HepG2 (cell line): ENCODE measurements at regions not wholly inside any gene's neighbourhood (a gene's known extent, or its start where the extent isn't known, plus 50 kb on each side); places are given as distances from the start of the nearest gene placed in this dataset.

ENCODE experiments used
- AGO1 ChIP-seq: fragments of 200-400 bp; formaldehyde crosslinking; IDR thresholded peaks from 2 replicates; pipeline ENCODE4 v1.6.1; 2017; ENCODE audit warnings: mild to moderate bottlenecking, low read depth, low read length, moderate library complexity; ENCODE audit not compliant: poor library complexity, severe bottlenecking
- AHDC1 ChIP-seq: sonication (generic); formaldehyde crosslinking; IDR thresholded peaks from 2 replicates; pipeline ENCODE4 v1.5.1; 2020; ENCODE audit warnings: mild to moderate bottlenecking, missing genetic modification reagents, borderline replicate concordance
- ARNTL ChIP-seq: sonication (generic); formaldehyde crosslinking; IDR thresholded peaks from 2 replicates; pipeline ENCODE4 v1.4.0; 2020; ENCODE audit warnings: mild to moderate bottlenecking, missing genetic modification reagents
- JUNB ChIP-seq: sonication (generic); formaldehyde crosslinking; IDR thresholded peaks from 2 replicates; pipeline ENCODE4 v1.8.0; 2022; ENCODE audit warnings: missing genetic modification reagents, mild to moderate bottlenecking, borderline replicate concordance
- TF ChIP-seq, protein P1 (sequence below): fragments of 450-650 bp; IDR thresholded peaks from 2 replicates; pipeline ENCODE4 v1.6.1; 2017; ENCODE audit warnings: mild to moderate bottlenecking

DNA sequence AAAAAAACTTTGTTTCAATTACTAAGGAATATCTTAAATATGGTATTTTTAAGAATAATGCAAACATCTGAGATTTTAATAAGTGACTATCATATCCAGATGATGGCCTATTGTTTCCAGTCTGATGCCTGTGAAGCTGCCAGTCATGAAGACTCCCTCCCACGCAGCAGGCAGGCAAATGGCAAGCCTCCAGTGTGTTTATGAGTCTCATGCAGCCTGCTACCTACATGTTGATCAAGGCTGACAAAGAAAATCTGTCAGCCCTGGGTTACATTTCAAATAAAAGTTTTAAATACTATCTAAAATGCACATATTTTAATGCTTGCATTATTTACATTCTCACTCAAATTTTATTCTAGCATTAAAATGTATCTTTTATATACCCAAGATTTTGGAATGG, 137.6 kb upstream of the RNPC3 start (continued):
- TF ChIP-seq AHDC1, result no peak
- TF ChIP-seq, protein P1, sequence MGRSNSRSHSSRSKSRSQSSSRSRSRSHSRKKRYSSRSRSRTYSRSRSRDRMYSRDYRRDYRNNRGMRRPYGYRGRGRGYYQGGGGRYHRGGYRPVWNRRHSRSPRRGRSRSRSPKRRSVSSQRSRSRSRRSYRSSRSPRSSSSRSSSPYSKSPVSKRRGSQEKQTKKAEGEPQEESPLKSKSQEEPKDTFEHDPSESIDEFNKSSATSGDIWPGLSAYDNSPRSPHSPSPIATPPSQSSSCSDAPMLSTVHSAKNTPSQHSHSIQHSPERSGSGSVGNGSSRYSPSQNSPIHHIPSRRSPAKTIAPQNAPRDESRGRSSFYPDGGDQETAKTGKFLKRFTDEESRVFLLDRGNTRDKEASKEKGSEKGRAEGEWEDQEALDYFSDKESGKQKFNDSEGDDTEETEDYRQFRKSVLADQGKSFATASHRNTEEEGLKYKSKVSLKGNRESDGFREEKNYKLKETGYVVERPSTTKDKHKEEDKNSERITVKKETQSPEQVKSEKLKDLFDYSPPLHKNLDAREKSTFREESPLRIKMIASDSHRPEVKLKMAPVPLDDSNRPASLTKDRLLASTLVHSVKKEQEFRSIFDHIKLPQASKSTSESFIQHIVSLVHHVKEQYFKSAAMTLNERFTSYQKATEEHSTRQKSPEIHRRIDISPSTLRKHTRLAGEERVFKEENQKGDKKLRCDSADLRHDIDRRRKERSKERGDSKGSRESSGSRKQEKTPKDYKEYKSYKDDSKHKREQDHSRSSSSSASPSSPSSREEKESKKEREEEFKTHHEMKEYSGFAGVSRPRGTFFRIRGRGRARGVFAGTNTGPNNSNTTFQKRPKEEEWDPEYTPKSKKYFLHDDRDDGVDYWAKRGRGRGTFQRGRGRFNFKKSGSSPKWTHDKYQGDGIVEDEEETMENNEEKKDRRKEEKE, result no peak
- TF ChIP-seq JUNB (CRISPR knock-in tag), result no peak
- no peak for TF ChIP-seq AGO1
- TF ChIP-seq ARNTL, result no peak
